ENCODE measurements at regions not wholly inside any gene's neighbourhood (a gene's known extent, or its start where the extent isn't known, plus 50 kb on each side); places are given as distances from the start of the nearest gene placed in this dataset.

DNA sequence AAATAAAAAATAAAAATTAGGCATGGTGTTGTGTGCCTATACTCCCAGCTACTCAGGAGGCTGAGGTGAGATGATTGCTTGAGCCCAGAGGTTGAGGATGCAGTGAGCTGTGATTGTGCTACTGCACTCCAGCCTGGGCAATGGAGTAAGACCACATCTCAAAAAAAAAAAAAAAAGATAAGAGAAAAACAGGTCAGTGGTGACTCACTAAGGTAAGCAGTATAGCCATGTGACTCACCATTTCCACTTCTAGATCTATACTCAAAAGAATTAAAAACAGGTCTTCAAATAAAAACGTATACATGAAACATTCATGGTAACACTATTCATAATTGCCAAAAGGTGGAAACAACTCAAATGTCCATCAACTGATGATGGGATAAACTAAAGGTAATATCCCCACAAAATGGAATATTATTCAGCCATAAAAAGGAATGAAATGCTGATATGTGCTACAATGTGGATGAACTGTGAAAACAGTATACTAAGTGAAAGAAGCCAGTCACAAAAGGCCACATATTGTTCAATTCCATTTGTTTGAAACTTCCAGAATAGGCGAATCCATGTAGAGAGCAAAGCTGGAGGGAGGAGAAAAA lies 75.1 kb downstream of the ZNF281 start (continued):
- TF ChIP-seq, protein P1, sequence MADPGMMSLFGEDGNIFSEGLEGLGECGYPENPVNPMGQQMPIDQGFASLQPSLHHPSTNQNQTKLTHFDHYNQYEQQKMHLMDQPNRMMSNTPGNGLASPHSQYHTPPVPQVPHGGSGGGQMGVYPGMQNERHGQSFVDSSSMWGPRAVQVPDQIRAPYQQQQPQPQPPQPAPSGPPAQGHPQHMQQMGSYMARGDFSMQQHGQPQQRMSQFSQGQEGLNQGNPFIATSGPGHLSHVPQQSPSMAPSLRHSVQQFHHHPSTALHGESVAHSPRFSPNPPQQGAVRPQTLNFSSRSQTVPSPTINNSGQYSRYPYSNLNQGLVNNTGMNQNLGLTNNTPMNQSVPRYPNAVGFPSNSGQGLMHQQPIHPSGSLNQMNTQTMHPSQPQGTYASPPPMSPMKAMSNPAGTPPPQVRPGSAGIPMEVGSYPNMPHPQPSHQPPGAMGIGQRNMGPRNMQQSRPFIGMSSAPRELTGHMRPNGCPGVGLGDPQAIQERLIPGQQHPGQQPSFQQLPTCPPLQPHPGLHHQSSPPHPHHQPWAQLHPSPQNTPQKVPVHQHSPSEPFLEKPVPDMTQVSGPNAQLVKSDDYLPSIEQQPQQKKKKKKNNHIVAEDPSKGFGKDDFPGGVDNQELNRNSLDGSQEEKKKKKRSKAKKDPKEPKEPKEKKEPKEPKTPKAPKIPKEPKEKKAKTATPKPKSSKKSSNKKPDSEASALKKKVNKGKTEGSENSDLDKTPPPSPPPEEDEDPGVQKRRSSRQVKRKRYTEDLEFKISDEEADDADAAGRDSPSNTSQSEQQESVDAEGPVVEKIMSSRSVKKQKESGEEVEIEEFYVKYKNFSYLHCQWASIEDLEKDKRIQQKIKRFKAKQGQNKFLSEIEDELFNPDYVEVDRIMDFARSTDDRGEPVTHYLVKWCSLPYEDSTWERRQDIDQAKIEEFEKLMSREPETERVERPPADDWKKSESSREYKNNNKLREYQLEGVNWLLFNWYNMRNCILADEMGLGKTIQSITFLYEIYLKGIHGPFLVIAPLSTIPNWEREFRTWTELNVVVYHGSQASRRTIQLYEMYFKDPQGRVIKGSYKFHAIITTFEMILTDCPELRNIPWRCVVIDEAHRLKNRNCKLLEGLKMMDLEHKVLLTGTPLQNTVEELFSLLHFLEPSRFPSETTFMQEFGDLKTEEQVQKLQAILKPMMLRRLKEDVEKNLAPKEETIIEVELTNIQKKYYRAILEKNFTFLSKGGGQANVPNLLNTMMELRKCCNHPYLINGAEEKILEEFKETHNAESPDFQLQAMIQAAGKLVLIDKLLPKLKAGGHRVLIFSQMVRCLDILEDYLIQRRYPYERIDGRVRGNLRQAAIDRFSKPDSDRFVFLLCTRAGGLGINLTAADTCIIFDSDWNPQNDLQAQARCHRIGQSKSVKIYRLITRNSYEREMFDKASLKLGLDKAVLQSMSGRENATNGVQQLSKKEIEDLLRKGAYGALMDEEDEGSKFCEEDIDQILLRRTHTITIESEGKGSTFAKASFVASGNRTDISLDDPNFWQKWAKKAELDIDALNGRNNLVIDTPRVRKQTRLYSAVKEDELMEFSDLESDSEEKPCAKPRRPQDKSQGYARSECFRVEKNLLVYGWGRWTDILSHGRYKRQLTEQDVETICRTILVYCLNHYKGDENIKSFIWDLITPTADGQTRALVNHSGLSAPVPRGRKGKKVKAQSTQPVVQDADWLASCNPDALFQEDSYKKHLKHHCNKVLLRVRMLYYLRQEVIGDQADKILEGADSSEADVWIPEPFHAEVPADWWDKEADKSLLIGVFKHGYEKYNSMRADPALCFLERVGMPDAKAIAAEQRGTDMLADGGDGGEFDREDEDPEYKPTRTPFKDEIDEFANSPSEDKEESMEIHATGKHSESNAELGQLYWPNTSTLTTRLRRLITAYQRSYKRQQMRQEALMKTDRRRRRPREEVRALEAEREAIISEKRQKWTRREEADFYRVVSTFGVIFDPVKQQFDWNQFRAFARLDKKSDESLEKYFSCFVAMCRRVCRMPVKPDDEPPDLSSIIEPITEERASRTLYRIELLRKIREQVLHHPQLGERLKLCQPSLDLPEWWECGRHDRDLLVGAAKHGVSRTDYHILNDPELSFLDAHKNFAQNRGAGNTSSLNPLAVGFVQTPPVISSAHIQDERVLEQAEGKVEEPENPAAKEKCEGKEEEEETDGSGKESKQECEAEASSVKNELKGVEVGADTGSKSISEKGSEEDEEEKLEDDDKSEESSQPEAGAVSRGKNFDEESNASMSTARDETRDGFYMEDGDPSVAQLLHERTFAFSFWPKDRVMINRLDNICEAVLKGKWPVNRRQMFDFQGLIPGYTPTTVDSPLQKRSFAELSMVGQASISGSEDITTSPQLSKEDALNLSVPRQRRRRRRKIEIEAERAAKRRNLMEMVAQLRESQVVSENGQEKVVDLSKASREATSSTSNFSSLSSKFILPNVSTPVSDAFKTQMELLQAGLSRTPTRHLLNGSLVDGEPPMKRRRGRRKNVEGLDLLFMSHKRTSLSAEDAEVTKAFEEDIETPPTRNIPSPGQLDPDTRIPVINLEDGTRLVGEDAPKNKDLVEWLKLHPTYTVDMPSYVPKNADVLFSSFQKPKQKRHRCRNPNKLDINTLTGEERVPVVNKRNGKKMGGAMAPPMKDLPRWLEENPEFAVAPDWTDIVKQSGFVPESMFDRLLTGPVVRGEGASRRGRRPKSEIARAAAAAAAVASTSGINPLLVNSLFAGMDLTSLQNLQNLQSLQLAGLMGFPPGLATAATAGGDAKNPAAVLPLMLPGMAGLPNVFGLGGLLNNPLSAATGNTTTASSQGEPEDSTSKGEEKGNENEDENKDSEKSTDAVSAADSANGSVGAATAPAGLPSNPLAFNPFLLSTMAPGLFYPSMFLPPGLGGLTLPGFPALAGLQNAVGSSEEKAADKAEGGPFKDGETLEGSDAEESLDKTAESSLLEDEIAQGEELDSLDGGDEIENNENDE (IDR thresholded peaks at IDR 0.05; ENCODE audit: insufficient replicate concordance, low read length) = no peak
- TF ChIP-seq SIX5 (IDR thresholded peaks at IDR 0.05; ENCODE audit: low read depth, low read length) (no peak), GABPA (IDR thresholded peaks at IDR 0.05; ENCODE audit: borderline replicate concordance, insufficient read depth, low read length) (no peak), RAD21 (IDR thresholded peaks at IDR 0.05 in 1 of 2, conservative IDR thresholded peaks at IDR 0.05 in 1 of 2; ENCODE audit: low read depth in 2 of 2, low read length in 2 of 2) (no peak), CHD1 (IDR thresholded peaks at IDR 0.05; ENCODE audit: low read depth, low read length) (no peak), POU5F1 (IDR thresholded peaks at IDR 0.05; ENCODE audit: low read depth, low read length) (no peak)
- TF ChIP-seq, protein P2, sequence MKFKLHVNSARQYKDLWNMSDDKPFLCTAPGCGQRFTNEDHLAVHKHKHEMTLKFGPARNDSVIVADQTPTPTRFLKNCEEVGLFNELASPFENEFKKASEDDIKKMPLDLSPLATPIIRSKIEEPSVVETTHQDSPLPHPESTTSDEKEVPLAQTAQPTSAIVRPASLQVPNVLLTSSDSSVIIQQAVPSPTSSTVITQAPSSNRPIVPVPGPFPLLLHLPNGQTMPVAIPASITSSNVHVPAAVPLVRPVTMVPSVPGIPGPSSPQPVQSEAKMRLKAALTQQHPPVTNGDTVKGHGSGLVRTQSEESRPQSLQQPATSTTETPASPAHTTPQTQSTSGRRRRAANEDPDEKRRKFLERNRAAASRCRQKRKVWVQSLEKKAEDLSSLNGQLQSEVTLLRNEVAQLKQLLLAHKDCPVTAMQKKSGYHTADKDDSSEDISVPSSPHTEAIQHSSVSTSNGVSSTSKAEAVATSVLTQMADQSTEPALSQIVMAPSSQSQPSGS (IDR thresholded peaks at IDR 0.05; ENCODE audit: low read length) = no peak

All from H1 (cell line).